GM23338 (cell line): ENCODE measurements at regions not wholly inside any gene's neighbourhood (a gene's known extent, or its start where the extent isn't known, plus 50 kb on each side); places are given as distances from the start of the nearest gene placed in this dataset.

ENCODE experiments used
- ATAC-seq: fragments of 200-7000 bp; cut with Tn5 transposase; 3 replicates; pipeline ENCODE4 v1.9.1; 2020
- DNase-seq: peaks from one replicate; pipeline ENCODE4 v3.0.0-alpha.2; 2015; ENCODE audit warnings: low spot score
- H2AFZ ChIP-seq: fragments of 200-600 bp; sonication (generic); 2 replicates; pipeline ENCODE4 v1.8.0; 2016; ENCODE audit warnings: antibody characterized with exemption, mild to moderate bottlenecking, moderate library complexity
- H3F3A ChIP-seq: fragments of 200-600 bp; sonication (generic); replicated peaks from 2 replicates; pipeline ENCODE4 v1.8.0; 2017; ENCODE audit warnings: antibody characterized with exemption, mixed run types, low read depth
- H3K27ac ChIP-seq: fragments of 200-600 bp; sonication (generic); 2 replicates; pipeline ENCODE4 v1.6.1; 2016; ENCODE audit warnings: low read depth
- H3K27me3 ChIP-seq: fragments of 200-600 bp; sonication (generic); 2 replicates; pipeline ENCODE4 v1.8.0; 2016; ENCODE audit warnings: mild to moderate bottlenecking, mixed run types, moderate library complexity; ENCODE audit not compliant: insufficient read depth
- H3K36me3 ChIP-seq: fragments of 200-600 bp; sonication (generic); 2 replicates; pipeline ENCODE4 v1.8.0; 2016; ENCODE audit warnings: mild to moderate bottlenecking; ENCODE audit not compliant: insufficient read depth
- H3K4me1 ChIP-seq: fragments of 200-600 bp; sonication (generic); 2 replicates; pipeline ENCODE4 v1.8.0; 2016; ENCODE audit warnings: mild to moderate bottlenecking, moderate library complexity; ENCODE audit not compliant: insufficient read depth
- H3K4me2 ChIP-seq: fragments of 200-600 bp; sonication (generic); 2 replicates; pipeline ENCODE4 v1.7.1; 2017; ENCODE audit warnings: mixed run types
- H3K4me3 ChIP-seq: fragments of 200-600 bp; sonication (generic); 2 replicates; pipeline ENCODE4 v1.6.1; 2016; ENCODE audit warnings: mixed run types
- H3K79me2 ChIP-seq: fragments of 200-600 bp; sonication (generic); replicated peaks from 2 replicates; pipeline ENCODE4 v1.8.0; 2017; ENCODE audit warnings: mild to moderate bottlenecking; ENCODE audit not compliant: insufficient read depth
- H3K9me2 ChIP-seq: fragments of 200-600 bp; sonication (generic); 2 replicates; pipeline ENCODE4 v1.8.0; 2017; ENCODE audit not compliant: insufficient read depth
- H4K20me1 ChIP-seq: fragments of 200-600 bp; sonication (generic); replicated peaks from 2 replicates; pipeline ENCODE4 v1.8.0; 2017; ENCODE audit warnings: mild to moderate bottlenecking; ENCODE audit not compliant: insufficient read depth
- H3K27ac Mint-ChIP-seq: 2 replicates; pipeline ENCODE4 v1.8.0; 2020; ENCODE audit warnings: inconsistent platforms, mild to moderate bottlenecking, moderate library complexity, mixed read lengths
- H3K27me3 Mint-ChIP-seq: 3 replicates; pipeline ENCODE4 v1.8.0; 2022; ENCODE audit warnings: low read depth, mild to moderate bottlenecking, moderate library complexity, mixed read lengths, inconsistent platforms; ENCODE audit not compliant: insufficient read depth, poor library complexity
- H3K36me3 Mint-ChIP-seq: 3 replicates; pipeline ENCODE4 v1.8.0; 2021; ENCODE audit warnings: low read depth, mild to moderate bottlenecking, inconsistent platforms, moderate library complexity, mixed read lengths
- H3K4me1 Mint-ChIP-seq: 3 replicates; pipeline ENCODE4 v1.8.0; 2020; ENCODE audit warnings: mild to moderate bottlenecking, inconsistent platforms, mixed read lengths
- H3K4me3 Mint-ChIP-seq: 3 replicates; pipeline ENCODE4 v1.8.0; 2021; ENCODE audit warnings: moderate library complexity, mild to moderate bottlenecking, inconsistent platforms, mixed read lengths
- H3K9me3 Mint-ChIP-seq: 3 replicates; pipeline ENCODE4 v1.8.0; 2020; ENCODE audit warnings: moderate library complexity, mild to moderate bottlenecking, inconsistent platforms, mixed read lengths
- CREB1 ChIP-seq: fragments of 250-450 bp; sonication (Bioruptor Pico); IDR thresholded peaks from 2 replicates; pipeline ENCODE4 v1.5.0; 2020; ENCODE audit warnings: low read depth, mild to moderate bottlenecking, moderate library complexity
- EZH2 ChIP-seq: fragments of 200-600 bp; sonication (generic); IDR thresholded peaks from one replicate; pipeline ENCODE4 v1.8.0; 2017; ENCODE audit warnings: antibody characterized with exemption, mild to moderate bottlenecking, low read depth; ENCODE audit not compliant: unreplicated experiment
- EZH2phosphoT487 ChIP-seq: fragments of 200-600 bp; sonication (generic); IDR thresholded peaks from one replicate; pipeline ENCODE4 v1.8.1; 2018; ENCODE audit warnings: antibody characterized with exemption; ENCODE audit not compliant: unreplicated experiment
- JUNB ChIP-seq: IDR thresholded peaks from one replicate; pipeline ENCODE4 v1.6.1; 2016; ENCODE audit warnings: antibody characterized with exemption; ENCODE audit not compliant: unreplicated experiment
- NANOG ChIP-seq: IDR thresholded peaks from 2 replicates; pipeline ENCODE4 v1.6.1; 2016; ENCODE audit warnings: antibody characterized with exemption, borderline replicate concordance
- POLR2AphosphoS5 ChIP-seq: IDR thresholded peaks from 2 replicates; pipeline ENCODE4 v1.6.1; 2016; ENCODE audit warnings: antibody characterized with exemption, low read depth
- STAT1 ChIP-seq: IDR thresholded peaks from one replicate; pipeline ENCODE4 v1.6.1; 2016; ENCODE audit warnings: antibody characterized with exemption; ENCODE audit not compliant: unreplicated experiment
- ZNF114 ChIP-seq: fragments of 250-450 bp; sonication (Bioruptor Pico); IDR thresholded peaks from 2 replicates; pipeline ENCODE4 v1.5.0; 2020; ENCODE audit warnings: mild to moderate bottlenecking, moderate library complexity
- ZNF331 ChIP-seq: fragments of 250-450 bp; sonication (Bioruptor Pico); IDR thresholded peaks from 2 replicates; pipeline ENCODE4 v1.5.0; 2020; ENCODE audit warnings: low read depth, mild to moderate bottlenecking, moderate library complexity
- TF ChIP-seq, protein P1 (sequence below): IDR thresholded peaks from 2 replicates; pipeline ENCODE4 v1.6.1; 2016; ENCODE audit warnings: antibody characterized with exemption
- TF ChIP-seq, protein P2 (sequence below): fragments of 250-450 bp; sonication (Bioruptor Pico); IDR thresholded peaks from 2 replicates; pipeline ENCODE4 v1.5.0; 2020; ENCODE audit warnings: mild to moderate bottlenecking, moderate library complexity
- TF ChIP-seq, protein P3 (sequence below): IDR thresholded peaks from one replicate; pipeline ENCODE4 v1.6.1; 2018; ENCODE audit warnings: antibody characterized with exemption; ENCODE audit not compliant: unreplicated experiment

DNA sequence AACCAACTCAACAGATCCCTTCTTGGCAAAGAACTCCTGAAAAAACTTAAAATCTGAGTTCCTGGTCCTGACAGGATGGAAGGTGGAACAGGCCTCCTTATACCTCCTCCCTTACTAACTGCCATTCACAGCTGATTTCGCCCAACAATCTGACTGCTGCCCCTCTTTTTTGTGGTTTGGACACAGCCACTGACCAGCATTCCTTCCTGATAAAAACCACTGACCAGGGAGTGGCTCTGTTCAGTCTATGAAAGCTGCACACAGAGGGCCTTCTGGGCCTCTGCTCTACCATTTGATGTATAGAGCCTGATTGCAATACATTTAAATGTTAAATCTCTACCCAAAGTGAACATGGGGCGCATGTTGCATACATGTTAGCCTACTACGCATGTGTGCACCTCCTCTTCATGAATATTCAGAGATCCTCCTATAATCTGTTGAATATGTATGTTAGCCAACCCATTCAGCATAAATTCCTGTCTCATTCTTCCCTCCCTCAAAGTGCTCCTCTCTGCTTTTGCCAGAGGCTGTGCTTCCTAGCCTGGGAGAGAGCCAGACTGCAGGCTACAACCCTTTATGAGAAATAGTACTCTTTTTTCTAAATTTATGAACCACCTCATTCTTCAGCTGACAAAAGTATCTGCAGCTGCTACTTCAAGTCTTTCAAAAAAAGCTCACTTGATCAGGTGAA lies 93.7 kb upstream of the MRPS30 start (continued):
- TF ChIP-seq, protein P1, sequence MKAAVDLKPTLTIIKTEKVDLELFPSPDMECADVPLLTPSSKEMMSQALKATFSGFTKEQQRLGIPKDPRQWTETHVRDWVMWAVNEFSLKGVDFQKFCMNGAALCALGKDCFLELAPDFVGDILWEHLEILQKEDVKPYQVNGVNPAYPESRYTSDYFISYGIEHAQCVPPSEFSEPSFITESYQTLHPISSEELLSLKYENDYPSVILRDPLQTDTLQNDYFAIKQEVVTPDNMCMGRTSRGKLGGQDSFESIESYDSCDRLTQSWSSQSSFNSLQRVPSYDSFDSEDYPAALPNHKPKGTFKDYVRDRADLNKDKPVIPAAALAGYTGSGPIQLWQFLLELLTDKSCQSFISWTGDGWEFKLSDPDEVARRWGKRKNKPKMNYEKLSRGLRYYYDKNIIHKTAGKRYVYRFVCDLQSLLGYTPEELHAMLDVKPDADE: no peak
- TF ChIP-seq POLR2AphosphoS5 (no peak), CREB1 (no peak), JUNB (no peak), STAT1 (no peak)

DNA sequence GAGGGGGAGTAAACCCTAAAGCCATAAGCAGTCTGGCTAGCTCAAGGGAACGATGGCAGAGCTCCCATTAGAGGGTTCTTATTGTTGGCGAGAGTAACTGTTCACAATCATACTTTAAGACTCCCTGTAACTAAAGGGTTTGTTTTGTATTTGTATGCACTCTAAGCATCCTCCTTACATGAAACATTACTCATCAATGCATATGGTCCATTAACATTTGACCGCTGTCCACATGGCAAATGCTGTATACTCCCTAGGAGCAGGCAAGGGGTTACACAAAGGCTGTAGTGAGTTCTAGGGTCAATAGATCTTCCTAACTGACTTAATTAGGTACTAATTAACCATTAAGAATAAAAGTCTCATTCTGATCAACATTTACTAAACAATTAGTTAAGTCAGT lies 95.3 kb upstream of the MRPS30 start:
- ATAC-seq (no peak), DNase-seq (no peak)
- H3K4me2 ChIP-seq: no peak overlapping the region
- H3K4me3 ChIP-seq: no peak overlapping the region
- H3K27ac ChIP-seq: no peak overlapping the region
- H3K9me3 Mint-ChIP-seq: no peaks in the 10 kb centered on the region
- H3K4me1 Mint-ChIP-seq: no peaks in the 10 kb centered on the region; the same call in 2 of the 3 replicates
- no peaks in the 10 kb centered on the region for H3K4me1 ChIP-seq
- no peaks in the 10 kb centered on the region for H3F3A ChIP-seq
- H3K79me2 ChIP-seq: no peaks in the 10 kb centered on the region
- H3K4me3 Mint-ChIP-seq: no peak overlapping the region
- no peak overlapping the region for H2AFZ ChIP-seq
- no peaks in the 10 kb centered on the region for H3K27me3 Mint-ChIP-seq
- H3K36me3 Mint-ChIP-seq: no peaks in the 10 kb centered on the region
- H3K27ac Mint-ChIP-seq: no peak overlapping the region
- no peaks in the 10 kb centered on the region for H3K36me3 ChIP-seq
- no peaks in the 10 kb centered on the region for H4K20me1 ChIP-seq
- 0 out of 2 replicates have a peak, but pooled peaks cover 4% of the 10 kb centered on the region for H3K9me2 ChIP-seq
- H3K27me3 ChIP-seq: no peaks in the 10 kb centered on the region
- TF ChIP-seq ZNF331 (CRISPR knock-in tag) (no peak), POLR2AphosphoS5 (no peak), STAT1 (no peak), JUNB (no peak), EZH2phosphoT487 (no peak), EZH2 (no peak), CREB1 (no peak), ZNF114 (CRISPR knock-in tag) (no peak), NANOG (no peak)
- TF ChIP-seq, protein P2, sequence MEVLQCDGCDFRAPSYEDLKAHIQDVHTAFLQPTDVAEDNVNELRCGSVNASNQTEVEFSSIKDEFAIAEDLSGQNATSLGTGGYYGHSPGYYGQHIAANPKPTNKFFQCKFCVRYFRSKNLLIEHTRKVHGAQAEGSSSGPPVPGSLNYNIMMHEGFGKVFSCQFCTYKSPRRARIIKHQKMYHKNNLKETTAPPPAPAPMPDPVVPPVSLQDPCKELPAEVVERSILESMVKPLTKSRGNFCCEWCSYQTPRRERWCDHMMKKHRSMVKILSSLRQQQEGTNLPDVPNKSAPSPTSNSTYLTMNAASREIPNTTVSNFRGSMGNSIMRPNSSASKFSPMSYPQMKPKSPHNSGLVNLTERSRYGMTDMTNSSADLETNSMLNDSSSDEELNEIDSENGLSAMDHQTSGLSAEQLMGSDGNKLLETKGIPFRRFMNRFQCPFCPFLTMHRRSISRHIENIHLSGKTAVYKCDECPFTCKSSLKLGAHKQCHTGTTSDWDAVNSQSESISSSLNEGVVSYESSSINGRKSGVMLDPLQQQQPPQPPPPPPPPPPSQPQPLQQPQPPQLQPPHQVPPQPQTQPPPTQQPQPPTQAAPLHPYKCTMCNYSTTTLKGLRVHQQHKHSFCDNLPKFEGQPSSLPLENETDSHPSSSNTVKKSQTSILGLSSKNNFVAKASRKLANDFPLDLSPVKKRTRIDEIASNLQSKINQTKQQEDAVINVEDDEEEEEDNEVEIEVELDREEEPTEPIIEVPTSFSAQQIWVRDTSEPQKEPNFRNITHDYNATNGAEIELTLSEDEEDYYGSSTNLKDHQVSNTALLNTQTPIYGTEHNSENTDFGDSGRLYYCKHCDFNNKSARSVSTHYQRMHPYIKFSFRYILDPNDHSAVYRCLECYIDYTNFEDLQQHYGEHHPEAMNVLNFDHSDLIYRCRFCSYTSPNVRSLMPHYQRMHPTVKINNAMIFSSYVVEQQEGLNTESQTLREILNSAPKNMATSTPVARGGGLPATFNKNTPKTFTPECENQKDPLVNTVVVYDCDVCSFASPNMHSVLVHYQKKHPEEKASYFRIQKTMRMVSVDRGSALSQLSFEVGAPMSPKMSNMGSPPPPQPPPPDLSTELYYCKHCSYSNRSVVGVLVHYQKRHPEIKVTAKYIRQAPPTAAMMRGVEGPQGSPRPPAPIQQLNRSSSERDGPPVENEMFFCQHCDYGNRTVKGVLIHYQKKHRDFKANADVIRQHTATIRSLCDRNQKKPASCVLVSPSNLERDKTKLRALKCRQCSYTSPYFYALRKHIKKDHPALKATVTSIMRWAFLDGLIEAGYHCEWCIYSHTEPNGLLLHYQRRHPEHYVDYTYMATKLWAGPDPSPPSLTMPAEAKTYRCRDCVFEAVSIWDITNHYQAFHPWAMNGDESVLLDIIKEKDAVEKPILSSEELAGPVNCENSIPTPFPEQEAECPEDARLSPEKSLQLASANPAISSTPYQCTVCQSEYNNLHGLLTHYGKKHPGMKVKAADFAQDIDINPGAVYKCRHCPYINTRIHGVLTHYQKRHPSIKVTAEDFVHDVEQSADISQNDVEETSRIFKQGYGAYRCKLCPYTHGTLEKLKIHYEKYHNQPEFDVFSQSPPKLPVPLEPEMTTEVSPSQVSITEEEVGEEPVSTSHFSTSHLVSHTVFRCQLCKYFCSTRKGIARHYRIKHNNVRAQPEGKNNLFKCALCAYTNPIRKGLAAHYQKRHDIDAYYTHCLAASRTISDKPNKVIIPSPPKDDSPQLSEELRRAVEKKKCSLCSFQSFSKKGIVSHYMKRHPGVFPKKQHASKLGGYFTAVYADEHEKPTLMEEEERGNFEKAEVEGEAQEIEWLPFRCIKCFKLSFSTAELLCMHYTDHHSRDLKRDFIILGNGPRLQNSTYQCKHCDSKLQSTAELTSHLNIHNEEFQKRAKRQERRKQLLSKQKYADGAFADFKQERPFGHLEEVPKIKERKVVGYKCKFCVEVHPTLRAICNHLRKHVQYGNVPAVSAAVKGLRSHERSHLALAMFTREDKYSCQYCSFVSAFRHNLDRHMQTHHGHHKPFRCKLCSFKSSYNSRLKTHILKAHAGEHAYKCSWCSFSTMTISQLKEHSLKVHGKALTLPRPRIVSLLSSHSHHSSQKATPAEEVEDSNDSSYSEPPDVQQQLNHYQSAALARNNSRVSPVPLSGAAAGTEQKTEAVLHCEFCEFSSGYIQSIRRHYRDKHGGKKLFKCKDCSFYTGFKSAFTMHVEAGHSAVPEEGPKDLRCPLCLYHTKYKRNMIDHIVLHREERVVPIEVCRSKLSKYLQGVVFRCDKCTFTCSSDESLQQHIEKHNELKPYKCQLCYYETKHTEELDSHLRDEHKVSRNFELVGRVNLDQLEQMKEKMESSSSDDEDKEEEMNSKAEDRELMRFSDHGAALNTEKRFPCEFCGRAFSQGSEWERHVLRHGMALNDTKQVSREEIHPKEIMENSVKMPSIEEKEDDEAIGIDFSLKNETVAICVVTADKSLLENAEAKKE (CRISPR knock-in tag): no peak
- TF ChIP-seq, protein P3, sequence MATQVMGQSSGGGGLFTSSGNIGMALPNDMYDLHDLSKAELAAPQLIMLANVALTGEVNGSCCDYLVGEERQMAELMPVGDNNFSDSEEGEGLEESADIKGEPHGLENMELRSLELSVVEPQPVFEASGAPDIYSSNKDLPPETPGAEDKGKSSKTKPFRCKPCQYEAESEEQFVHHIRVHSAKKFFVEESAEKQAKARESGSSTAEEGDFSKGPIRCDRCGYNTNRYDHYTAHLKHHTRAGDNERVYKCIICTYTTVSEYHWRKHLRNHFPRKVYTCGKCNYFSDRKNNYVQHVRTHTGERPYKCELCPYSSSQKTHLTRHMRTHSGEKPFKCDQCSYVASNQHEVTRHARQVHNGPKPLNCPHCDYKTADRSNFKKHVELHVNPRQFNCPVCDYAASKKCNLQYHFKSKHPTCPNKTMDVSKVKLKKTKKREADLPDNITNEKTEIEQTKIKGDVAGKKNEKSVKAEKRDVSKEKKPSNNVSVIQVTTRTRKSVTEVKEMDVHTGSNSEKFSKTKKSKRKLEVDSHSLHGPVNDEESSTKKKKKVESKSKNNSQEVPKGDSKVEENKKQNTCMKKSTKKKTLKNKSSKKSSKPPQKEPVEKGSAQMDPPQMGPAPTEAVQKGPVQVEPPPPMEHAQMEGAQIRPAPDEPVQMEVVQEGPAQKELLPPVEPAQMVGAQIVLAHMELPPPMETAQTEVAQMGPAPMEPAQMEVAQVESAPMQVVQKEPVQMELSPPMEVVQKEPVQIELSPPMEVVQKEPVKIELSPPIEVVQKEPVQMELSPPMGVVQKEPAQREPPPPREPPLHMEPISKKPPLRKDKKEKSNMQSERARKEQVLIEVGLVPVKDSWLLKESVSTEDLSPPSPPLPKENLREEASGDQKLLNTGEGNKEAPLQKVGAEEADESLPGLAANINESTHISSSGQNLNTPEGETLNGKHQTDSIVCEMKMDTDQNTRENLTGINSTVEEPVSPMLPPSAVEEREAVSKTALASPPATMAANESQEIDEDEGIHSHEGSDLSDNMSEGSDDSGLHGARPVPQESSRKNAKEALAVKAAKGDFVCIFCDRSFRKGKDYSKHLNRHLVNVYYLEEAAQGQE: no peak
